Natural killer cell treated with Interleukin-12 subunit alpha and Interleukin-12 subunit beta and Interleukin-15 and Interleukin-18, amount 100 ng/mL, for 72 hours (primary cell): ENCODE measurements at regions not wholly inside any gene's neighbourhood (a gene's known extent, or its start where the extent isn't known, plus 50 kb on each side); places are given as distances from the start of the nearest gene placed in this dataset.
"Not testable (repeated sequence)": the region's sequence is repeated elsewhere in the genome, so short reads cannot be mapped to it uniquely, and the experiment has no call there.

Experiments used
- ATAC-seq, 2 donors: fragments of 150-1000 bp; cut with Tn5 transposase in 1 of 2; sonication (Bioruptor Pico), chemical (Tn5 transposase) in 1 of 2; 2 replicates each; pipeline ENCODE4 v1.10.0; 2021
- DNase-seq: peaks from one replicate; pipeline ENCODE4 v3.0.0; 2022; ENCODE audit warnings: low spot score
- H3K27ac Mint-ChIP-seq, 2 donors: 1 replicate in 1 of 2; 2 replicates in 1 of 2; pipeline ENCODE4 v1.8.0; 2022; ENCODE audit warnings: mixed read lengths in 2 of 2, mild to moderate bottlenecking in 1 of 2, moderate library complexity in 1 of 2
- H3K27me3 Mint-ChIP-seq, 2 donors: 1 replicate in 1 of 2; 2 replicates in 1 of 2; pipeline ENCODE4 v1.8.0; 2022; ENCODE audit warnings: mixed read lengths in 2 of 2
- H3K36me3 Mint-ChIP-seq: one replicate; pipeline ENCODE4 v1.8.0; 2022; ENCODE audit warnings: mixed read lengths
- H3K4me1 Mint-ChIP-seq, 2 donors: 1 replicate in 1 of 2; 2 replicates in 1 of 2; pipeline ENCODE4 v1.8.0; 2022; ENCODE audit warnings: low read depth in 2 of 2, mixed read lengths in 2 of 2, mild to moderate bottlenecking in 1 of 2
- H3K4me3 Mint-ChIP-seq: one replicate; pipeline ENCODE4 v1.8.0; 2022; ENCODE audit warnings: mixed read lengths
- H3K9me3 Mint-ChIP-seq: 2 replicates; pipeline ENCODE4 v1.8.0; 2022; ENCODE audit warnings: mixed read lengths

GRCh38 chr1:67612788-67613241 is 72.2 kb upstream of the GADD45A start:
- H3K27ac Mint-ChIP-seq, result peak overlapping the region in 1 of 2 donors; percentile 23
- DNase-seq, result no peak
- ATAC-seq, result no peak
- H3K4me1 Mint-ChIP-seq, result peaks cover 4 to 18% of the 10 kb centered on the region in 2 donors
- no peak overlapping the region for H3K4me3 Mint-ChIP-seq
- H3K9me3 Mint-ChIP-seq, result no peaks in the 10 kb centered on the region
- no peaks in the 10 kb centered on the region for H3K36me3 Mint-ChIP-seq
- H3K27me3 Mint-ChIP-seq, result peaks cover 12 to 22% of the 10 kb centered on the region in 2 donors

- not testable (repeated sequence) for H3K9me3 Mint-ChIP-seq, DNase-seq, ATAC-seq, H3K4me3 Mint-ChIP-seq, H3K36me3 Mint-ChIP-seq
- peaks cover 10 to 22% of the 10 kb centered on the region in 2 donors for H3K27me3 Mint-ChIP-seq
- peak overlapping the region in 1 of 2 donors; percentile 23 for H3K27ac Mint-ChIP-seq
- H3K4me1 Mint-ChIP-seq, result peaks cover 4 to 17% of the 10 kb centered on the region in 2 donors
Measured at GRCh38 chr1:67613479-67613878, 71.5 kb upstream of the GADD45A start.

GRCh38 chr1:67614511-67614934 is 70.5 kb upstream of the GADD45A start:
- Mint-ChIP-seq H3K4me3 (no peak overlapping the region), H3K27ac (no peak overlapping the region), H3K4me1 (peaks cover 4 to 17% of the 10 kb centered on the region in 2 donors), H3K9me3 (no peaks in the 10 kb centered on the region), H3K27me3 (peaks cover 15 to 31% of the 10 kb centered on the region in 2 donors), H3K36me3 (no peaks in the 10 kb centered on the region)
- peak; percentile 57 to 73 for ATAC-seq
- no peak for DNase-seq

GRCh38 chr1:67615886-67616285 is 69.1 kb upstream of the GADD45A start:
- Mint-ChIP-seq H3K9me3 (no peaks in the 10 kb centered on the region), H3K27ac (no peak overlapping the region), H3K36me3 (no peaks in the 10 kb centered on the region), H3K4me3 (no peak overlapping the region), H3K4me1 (peaks cover 4 to 17% of the 10 kb centered on the region in 2 donors), H3K27me3 (peaks cover 18 to 38% of the 10 kb centered on the region in 2 donors)
- DNase-seq, result no peak
- ATAC-seq, result no peak

- Mint-ChIP-seq H3K27ac (peak overlapping the region in 1 of 2 donors; percentile 24), H3K4me1 (peaks cover 4 to 17% of the 10 kb centered on the region in 2 donors), H3K9me3 (no peaks in the 10 kb centered on the region), H3K27me3 (peaks cover 18 to 38% of the 10 kb centered on the region in 2 donors), H3K36me3 (no peaks in the 10 kb centered on the region), H3K4me3 (no peak overlapping the region)
- no peak for DNase-seq
- no peak for ATAC-seq
Measured at GRCh38 chr1:67616394-67616985, 68.5 kb upstream of the GADD45A start.

GRCh38 chr1:67618285-67619018 is 66.5 kb upstream of the GADD45A start:
- Mint-ChIP-seq H3K4me1 (peaks cover 4 to 10% of the 10 kb centered on the region in 2 donors), H3K4me3 (no peak overlapping the region), H3K9me3 (no peaks in the 10 kb centered on the region), H3K27me3 (peaks cover 17 to 32% of the 10 kb centered on the region in 2 donors), H3K27ac (no peak overlapping the region), H3K36me3 (no peaks in the 10 kb centered on the region)
- ATAC-seq (no peak), DNase-seq (no peak)

GRCh38 chr1:67619080-67619479 is 65.9 kb upstream of the GADD45A start:
- Mint-ChIP-seq H3K27me3 (peaks cover 20 to 32% of the 10 kb centered on the region in 2 donors), H3K9me3 (no peaks in the 10 kb centered on the region), H3K27ac (no peak overlapping the region), H3K4me3 (no peak overlapping the region), H3K36me3 (no peaks in the 10 kb centered on the region), H3K4me1 (peaks cover 4 to 10% of the 10 kb centered on the region in 2 donors)
- DNase-seq (no peak), ATAC-seq (no peak)

GRCh38 chr1:67623906-67624305 is 61.1 kb upstream of the GADD45A start:
- H3K4me3 Mint-ChIP-seq, result no peak overlapping the region
- no peaks in the 10 kb centered on the region for H3K36me3 Mint-ChIP-seq
- DNase-seq (no peak), ATAC-seq (no peak)
- peaks cover 19% of the 10 kb centered on the region in 2 donors for H3K27me3 Mint-ChIP-seq
- no peak overlapping the region for H3K27ac Mint-ChIP-seq
- H3K4me1 Mint-ChIP-seq, result no peaks in the 10 kb centered on the region
- H3K9me3 Mint-ChIP-seq, result no peaks in the 10 kb centered on the region

GRCh38 chr1:67624680-67625079 is 60.3 kb upstream of the GADD45A start:
- Mint-ChIP-seq H3K4me3 (no peak overlapping the region), H3K4me1 (no peaks in the 10 kb centered on the region), H3K9me3 (no peaks in the 10 kb centered on the region), H3K27me3 (peaks cover 12 to 15% of the 10 kb centered on the region in 2 donors), H3K36me3 (no peaks in the 10 kb centered on the region), H3K27ac (no peak overlapping the region)
- DNase-seq, result no peak
- no peak for ATAC-seq

- H3K27ac Mint-ChIP-seq, result no peak overlapping the region
- no peak for ATAC-seq
- peaks cover 6 to 12% of the 10 kb centered on the region in 2 donors for H3K27me3 Mint-ChIP-seq
- DNase-seq, result no peak
- no peak overlapping the region for H3K4me3 Mint-ChIP-seq
- no peaks in the 10 kb centered on the region for H3K9me3 Mint-ChIP-seq
- H3K4me1 Mint-ChIP-seq, result no peaks in the 10 kb centered on the region
- no peaks in the 10 kb centered on the region for H3K36me3 Mint-ChIP-seq
Measured at GRCh38 chr1:67626090-67626860, 58.7 kb upstream of the GADD45A start.

GRCh38 chr1:67626861-67627235 is 58.2 kb upstream of the GADD45A start:
- DNase-seq (no peak), ATAC-seq (no peak)
- Mint-ChIP-seq H3K9me3 (no peaks in the 10 kb centered on the region), H3K36me3 (no peaks in the 10 kb centered on the region), H3K4me3 (no peak overlapping the region), H3K27ac (no peak overlapping the region), H3K4me1 (no peaks in the 10 kb centered on the region), H3K27me3 (peaks cover 6 to 10% of the 10 kb centered on the region in 2 donors)

- DNase-seq, result no peak
- no peaks in the 10 kb centered on the region for H3K4me1 Mint-ChIP-seq
- no peak overlapping the region for H3K27ac Mint-ChIP-seq
- ATAC-seq, result no peak
- H3K9me3 Mint-ChIP-seq, result no peaks in the 10 kb centered on the region
- no peak overlapping the region for H3K4me3 Mint-ChIP-seq
- H3K27me3 Mint-ChIP-seq, result peaks cover 6 to 9% of the 10 kb centered on the region in 2 donors
- H3K36me3 Mint-ChIP-seq, result no peaks in the 10 kb centered on the region
Measured at GRCh38 chr1:67627336-67627735, 57.7 kb upstream of the GADD45A start.

GRCh38 chr1:67627906-67628305 is 57.1 kb upstream of the GADD45A start:
- DNase-seq (no peak), ATAC-seq (no peak)
- Mint-ChIP-seq H3K9me3 (no peaks in the 10 kb centered on the region), H3K36me3 (no peaks in the 10 kb centered on the region), H3K27ac (no peak overlapping the region), H3K4me3 (no peak overlapping the region), H3K27me3 (peaks cover 6 to 9% of the 10 kb centered on the region in 2 donors), H3K4me1 (no peaks in the 10 kb centered on the region)
